GM18858 (cell line): ENCODE measurements at regions not wholly inside any gene's neighbourhood (a gene's known extent, or its start where the extent isn't known, plus 50 kb on each side); places are given as distances from the start of the nearest gene placed in this dataset.
"Not testable (repeated sequence)": the region's sequence is repeated elsewhere in the genome, so short reads cannot be mapped to it uniquely, and the experiment has no call there.

ENCODE experiments used
- ATAC-seq: cut with Tn5 transposase; IDR thresholded peaks from one replicate; pipeline ENCODE4 v1.9.1; 2021; ENCODE audit not compliant: unreplicated experiment

GRCh38 chr10:3580565-3580964 is 204.4 kb downstream of the KLF6 start:
- no peak for ATAC-seq

- no peak for ATAC-seq
Measured at GRCh38 chr10:3579845-3580244, 205.2 kb downstream of the KLF6 start.

GRCh38 chr10:3578682-3579081 is 206.3 kb downstream of the KLF6 start:
- no peak for ATAC-seq

- ATAC-seq = no peak
Measured at GRCh38 chr10:3578159-3578558, 206.8 kb downstream of the KLF6 start.

- no peak for ATAC-seq
Measured at GRCh38 chr10:3574451-3574850, 210.6 kb downstream of the KLF6 start.

GRCh38 chr10:3573498-3573897 is 211.5 kb downstream of the KLF6 start:
- no peak for ATAC-seq

GRCh38 chr10:3571310-3571825 is 213.6 kb downstream of the KLF6 start:
- ATAC-seq = no peak

GRCh38 chr10:3570855-3571266 is 214.1 kb downstream of the KLF6 start:
- no peak for ATAC-seq

- no peak for ATAC-seq
Measured at GRCh38 chr10:3570131-3570729, 214.8 kb downstream of the KLF6 start.

GRCh38 chr10:3568983-3569382 is 216.0 kb downstream of the KLF6 start:
- no peak for ATAC-seq

- no peak for ATAC-seq
Measured at GRCh38 chr10:3568392-3568791, 216.6 kb downstream of the KLF6 start.

- ATAC-seq = no peak
Measured at GRCh38 chr10:3567291-3567963, 217.6 kb downstream of the KLF6 start.

- no peak for ATAC-seq
Measured at GRCh38 chr10:3566627-3567026, 218.4 kb downstream of the KLF6 start.

GRCh38 chr10:3564346-3565002 is 220.5 kb downstream of the KLF6 start:
- no peak for ATAC-seq

- ATAC-seq = no peak
Measured at GRCh38 chr10:3563298-3563697, 221.7 kb downstream of the KLF6 start.

- not testable (repeated sequence) for ATAC-seq
Measured at GRCh38 chr10:3560628-3561027, 224.4 kb downstream of the KLF6 start.

- no peak for ATAC-seq
Measured at GRCh38 chr10:3559527-3559926, 225.5 kb downstream of the KLF6 start.

GRCh38 chr10:3559011-3559410 is 226.0 kb downstream of the KLF6 start:
- ATAC-seq = no peak

- ATAC-seq = not testable (repeated sequence)
Measured at GRCh38 chr10:3556191-3557017, 228.6 kb downstream of the KLF6 start.

GRCh38 chr10:3554121-3554522 is 230.9 kb downstream of the KLF6 start:
- no peak for ATAC-seq

- no peak for ATAC-seq
Measured at GRCh38 chr10:3552281-3552680, 232.7 kb downstream of the KLF6 start.
